ENCODE measurements at regions not wholly inside any gene's neighbourhood (a gene's known extent, or its start where the extent isn't known, plus 50 kb on each side); places are given as distances from the start of the nearest gene placed in this dataset.
"Not testable (repeated sequence)": the region's sequence is repeated elsewhere in the genome, so short reads cannot be mapped to it uniquely, and the experiment has no call there.

- ChIA-PET CTCF (no interaction called here), POLR2A (no interaction called here)
- Mint-ChIP-seq H3K36me3 (ENCODE audit: low read depth) (no peaks in the 10 kb centered on the region), H3K27ac (no peak overlapping the region), H3K27me3 (no peaks in the 10 kb centered on the region), H3K4me3 (no peak overlapping the region), H3K4me1 (ENCODE audit: low read depth) (no peaks in the 10 kb centered on the region), H3K9me3 (peaks cover 16% of the 10 kb centered on the region)
- no peak for ATAC-seq
- no peak for DNase-seq
- TF ChIP-seq, protein P1, sequence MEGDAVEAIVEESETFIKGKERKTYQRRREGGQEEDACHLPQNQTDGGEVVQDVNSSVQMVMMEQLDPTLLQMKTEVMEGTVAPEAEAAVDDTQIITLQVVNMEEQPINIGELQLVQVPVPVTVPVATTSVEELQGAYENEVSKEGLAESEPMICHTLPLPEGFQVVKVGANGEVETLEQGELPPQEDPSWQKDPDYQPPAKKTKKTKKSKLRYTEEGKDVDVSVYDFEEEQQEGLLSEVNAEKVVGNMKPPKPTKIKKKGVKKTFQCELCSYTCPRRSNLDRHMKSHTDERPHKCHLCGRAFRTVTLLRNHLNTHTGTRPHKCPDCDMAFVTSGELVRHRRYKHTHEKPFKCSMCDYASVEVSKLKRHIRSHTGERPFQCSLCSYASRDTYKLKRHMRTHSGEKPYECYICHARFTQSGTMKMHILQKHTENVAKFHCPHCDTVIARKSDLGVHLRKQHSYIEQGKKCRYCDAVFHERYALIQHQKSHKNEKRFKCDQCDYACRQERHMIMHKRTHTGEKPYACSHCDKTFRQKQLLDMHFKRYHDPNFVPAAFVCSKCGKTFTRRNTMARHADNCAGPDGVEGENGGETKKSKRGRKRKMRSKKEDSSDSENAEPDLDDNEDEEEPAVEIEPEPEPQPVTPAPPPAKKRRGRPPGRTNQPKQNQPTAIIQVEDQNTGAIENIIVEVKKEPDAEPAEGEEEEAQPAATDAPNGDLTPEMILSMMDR (IDR thresholded peaks at IDR 0.05) = no peak
- intact Hi-C loops (cut with micrococcal nuclease) = no loop called here
Measured at GRCh38 chr13:57878291-57878690, 246.7 kb downstream of the PCDH17 start.

DNA sequence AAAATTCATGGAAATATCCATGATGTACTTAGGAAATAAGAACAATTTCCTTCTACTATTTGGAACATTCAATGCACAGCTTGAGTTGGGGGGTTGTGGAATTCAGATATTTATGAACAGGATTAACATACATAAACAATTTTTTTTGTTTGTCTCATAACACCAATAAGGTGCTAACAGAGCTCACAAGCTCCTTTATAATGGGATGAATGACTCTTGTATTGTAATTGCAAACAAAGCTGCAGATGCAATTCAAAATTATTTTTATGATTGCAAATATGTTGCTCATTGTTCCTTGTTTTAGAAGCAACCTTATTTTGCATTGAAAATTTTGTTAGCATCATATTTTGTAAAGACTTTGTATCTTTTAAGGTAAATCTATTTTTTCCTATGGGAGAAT, 265.7 kb downstream of the PCDH17 start:
- peaks cover 6% of the 10 kb centered on the region for H3K9me3 Mint-ChIP-seq
- no peaks in the 10 kb centered on the region for H3K27me3 Mint-ChIP-seq
- TF ChIP-seq, protein P1 (IDR thresholded peaks at IDR 0.05) = no peak
- intact Hi-C loops (cut with micrococcal nuclease) = no loop called here
- no peak for ATAC-seq
- no peak overlapping the region for H3K27ac Mint-ChIP-seq
- H3K36me3 Mint-ChIP-seq (ENCODE audit: low read depth) = no peaks in the 10 kb centered on the region
- ChIA-PET POLR2A (no interaction called here), CTCF (no interaction called here)
- H3K4me3 Mint-ChIP-seq = no peak overlapping the region
- no peaks in the 10 kb centered on the region for H3K4me1 Mint-ChIP-seq (ENCODE audit: low read depth)
- no peak for DNase-seq

GRCh38 chr13:57899096-57899495, 267.6 kb downstream of the PCDH17 start:
- H3K27me3 Mint-ChIP-seq = no peaks in the 10 kb centered on the region

GRCh38 chr13:57909833-57910232, 278.3 kb downstream of the PCDH17 start:
- intact Hi-C loops (cut with micrococcal nuclease); H3K9me3 Mint-ChIP-seq; H3K36me3 Mint-ChIP-seq (ENCODE audit: low read depth); DNase-seq; H3K27ac Mint-ChIP-seq; CTCF ChIA-PET; ATAC-seq; H3K4me1 Mint-ChIP-seq (ENCODE audit: low read depth); POLR2A ChIA-PET; H3K4me3 Mint-ChIP-seq; H3K27me3 Mint-ChIP-seq: not testable (repeated sequence)

More at GRCh38 chr13:57899096-57899495, 267.6 kb downstream of the PCDH17 start:
- H3K27ac Mint-ChIP-seq = no peak overlapping the region
- ATAC-seq (no peak), DNase-seq (no peak)
- H3K4me1 Mint-ChIP-seq (ENCODE audit: low read depth) = no peaks in the 10 kb centered on the region
- H3K4me3 Mint-ChIP-seq = no peak overlapping the region
- intact Hi-C loops (cut with micrococcal nuclease) = no loop called here
- H3K36me3 Mint-ChIP-seq (ENCODE audit: low read depth) = no peaks in the 10 kb centered on the region
- H3K9me3 Mint-ChIP-seq = peaks cover 14% of the 10 kb centered on the region
- TF ChIP-seq, protein P1 (IDR thresholded peaks at IDR 0.05) = no peak
- ChIA-PET POLR2A (no interaction called here), CTCF (no interaction called here)

DNA sequence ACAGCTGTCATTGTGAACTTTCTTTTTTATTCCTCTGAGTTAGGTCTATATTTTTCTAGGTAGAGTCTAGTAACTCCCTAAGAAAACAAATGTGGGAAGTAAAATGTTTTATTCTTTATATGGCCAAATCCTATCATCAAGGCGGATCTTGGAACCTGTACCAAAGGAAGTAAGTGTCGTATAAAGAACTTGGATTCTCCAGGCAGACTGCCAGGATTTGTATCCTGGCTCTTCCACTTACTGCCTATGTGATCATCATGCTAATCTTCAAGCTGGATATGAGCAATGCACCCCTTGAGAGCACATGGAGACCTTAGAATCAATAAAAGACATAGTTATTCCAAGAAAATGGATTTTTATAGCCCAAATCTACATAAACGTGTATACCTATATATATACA, 286.5 kb downstream of the PCDH17 start:
- H3K4me1 Mint-ChIP-seq (ENCODE audit: low read depth) = no peaks in the 10 kb centered on the region
- ATAC-seq (no peak), DNase-seq (no peak)
- POLR2A ChIA-PET = no interaction called here
- intact Hi-C loops (cut with micrococcal nuclease) = no loop called here
- no peaks in the 10 kb centered on the region for H3K27me3 Mint-ChIP-seq
- no peaks in the 10 kb centered on the region for H3K36me3 Mint-ChIP-seq (ENCODE audit: low read depth)
- H3K27ac Mint-ChIP-seq = no peak overlapping the region
- H3K4me3 Mint-ChIP-seq = no peak overlapping the region
- CTCF ChIA-PET = no interaction called here
- H3K9me3 Mint-ChIP-seq = peaks cover 2% of the 10 kb centered on the region
- TF ChIP-seq, protein P1 (IDR thresholded peaks at IDR 0.05) = no peak

- DNase-seq = no peak
- Mint-ChIP-seq H3K27ac (no peak overlapping the region), H3K27me3 (no peaks in the 10 kb centered on the region), H3K4me3 (no peak overlapping the region), H3K9me3 (peaks cover 5% of the 10 kb centered on the region), H3K36me3 (ENCODE audit: low read depth) (no peaks in the 10 kb centered on the region), H3K4me1 (ENCODE audit: low read depth) (no peaks in the 10 kb centered on the region)
- ChIA-PET POLR2A (no interaction called here), CTCF (no interaction called here)
- intact Hi-C loops (cut with micrococcal nuclease) = no loop called here
- TF ChIP-seq, protein P1 (IDR thresholded peaks at IDR 0.05) = no peak
- ATAC-seq = no peak
Measured at GRCh38 chr13:57918913-57919312, 287.4 kb downstream of the PCDH17 start.

Data from activated CD8-positive, alpha-beta T cell treated with anti-CD3 and anti-CD28 coated beads for 36 hours (primary cell).